Astrocyte (in vitro differentiated cells and primary cell): ENCODE measurements at regions not wholly inside any gene's neighbourhood (a gene's known extent, or its start where the extent isn't known, plus 50 kb on each side); places are given as distances from the start of the nearest gene placed in this dataset.
"Not testable (repeated sequence)": the region's sequence is repeated elsewhere in the genome, so short reads cannot be mapped to it uniquely, and the experiment has no call there.

ENCODE experiments used
- CTCF ChIP-seq: IDR thresholded peaks from 2 replicates; pipeline ENCODE4 v1.5.1; 2011; ENCODE audit warnings: low read depth, mild to moderate bottlenecking, inconsistent platforms, low read length, moderate library complexity; ENCODE audit not compliant: insufficient read depth
- EZH2 ChIP-seq: IDR thresholded peaks from 2 replicates; pipeline ENCODE4 v1.6.1; 2012; ENCODE audit warnings: mild to moderate bottlenecking, low read length, inconsistent platforms; ENCODE audit not compliant: insufficient read depth

- TF ChIP-seq EZH2, CTCF: not testable (repeated sequence)
Measured at GRCh38 chr9:64888643-64889042, 396.4 kb downstream of the FOXD4L5 start.
